ENCODE measurements at regions not wholly inside any gene's neighbourhood (a gene's known extent, or its start where the extent isn't known, plus 50 kb on each side); places are given as distances from the start of the nearest gene placed in this dataset.

GRCh38 chr12:22993609-22994315 lies 368.8 kb downstream of the ETNK1 start:
- Mint-ChIP-seq H3K9me3 (ENCODE audit: low read depth) (peaks cover 3% of the 10 kb centered on the region), H3K4me1 (ENCODE audit: low read depth) (no peaks in the 10 kb centered on the region), H3K4me3 (ENCODE audit: unreplicated experiment) (no peak overlapping the region), H3K27me3 (ENCODE audit: low read depth) (no peaks in the 10 kb centered on the region), H3K27ac (ENCODE audit: unreplicated experiment) (no peak overlapping the region), H3K36me3 (ENCODE audit: low read depth) (no peaks in the 10 kb centered on the region)
- TF ChIP-seq CTCF (IDR thresholded peaks at IDR 0.05): no peak
- no peak for DNase-seq (ENCODE audit: low spot score)

- Mint-ChIP-seq H3K4me3 (ENCODE audit: unreplicated experiment) (no peak overlapping the region), H3K4me1 (ENCODE audit: low read depth) (no peaks in the 10 kb centered on the region), H3K27me3 (ENCODE audit: low read depth) (no peaks in the 10 kb centered on the region), H3K36me3 (ENCODE audit: low read depth) (no peaks in the 10 kb centered on the region), H3K9me3 (ENCODE audit: low read depth) (peaks cover 4% of the 10 kb centered on the region), H3K27ac (ENCODE audit: unreplicated experiment) (no peak overlapping the region)
- no peak for TF ChIP-seq CTCF (IDR thresholded peaks at IDR 0.05)
- DNase-seq (ENCODE audit: low spot score): no peak
These were observed 369.3 kb downstream of the ETNK1 start for GRCh38 chr12:22994316-22994675.

GRCh38 chr12:23001487-23001886 lies 376.5 kb downstream of the ETNK1 start:
- Mint-ChIP-seq H3K36me3 (ENCODE audit: low read depth) (no peaks in the 10 kb centered on the region), H3K27ac (ENCODE audit: unreplicated experiment) (no peak overlapping the region), H3K4me3 (ENCODE audit: unreplicated experiment) (no peak overlapping the region), H3K9me3 (ENCODE audit: low read depth) (peaks cover 6% of the 10 kb centered on the region), H3K27me3 (ENCODE audit: low read depth) (no peaks in the 10 kb centered on the region), H3K4me1 (ENCODE audit: low read depth) (peaks cover 5% of the 10 kb centered on the region)
- no peak for DNase-seq (ENCODE audit: low spot score)
- TF ChIP-seq CTCF (IDR thresholded peaks at IDR 0.05): no peak

GRCh38 chr12:23002381-23002780 lies 377.4 kb downstream of the ETNK1 start:
- Mint-ChIP-seq H3K27me3 (ENCODE audit: low read depth) (no peaks in the 10 kb centered on the region), H3K36me3 (ENCODE audit: low read depth) (no peaks in the 10 kb centered on the region), H3K27ac (ENCODE audit: unreplicated experiment) (no peak overlapping the region), H3K4me3 (ENCODE audit: unreplicated experiment) (no peak overlapping the region), H3K4me1 (ENCODE audit: low read depth) (peaks cover 9% of the 10 kb centered on the region), H3K9me3 (ENCODE audit: low read depth) (peaks cover 6% of the 10 kb centered on the region)
- no peak for TF ChIP-seq CTCF (IDR thresholded peaks at IDR 0.05)
- no peak for DNase-seq (ENCODE audit: low spot score)

GRCh38 chr12:23004473-23005020 lies 379.6 kb downstream of the ETNK1 start:
- TF ChIP-seq CTCF (IDR thresholded peaks at IDR 0.05): no peak
- Mint-ChIP-seq H3K36me3 (ENCODE audit: low read depth) (no peaks in the 10 kb centered on the region), H3K9me3 (ENCODE audit: low read depth) (no peaks in the 10 kb centered on the region), H3K4me1 (ENCODE audit: low read depth) (peaks cover 12% of the 10 kb centered on the region), H3K27me3 (ENCODE audit: low read depth) (no peaks in the 10 kb centered on the region), H3K4me3 (ENCODE audit: unreplicated experiment) (no peak overlapping the region), H3K27ac (ENCODE audit: unreplicated experiment) (no peak overlapping the region)
- DNase-seq (ENCODE audit: low spot score): no peak

Measured in chondrocyte (in vitro differentiated cells).